GM19239 (cell line): ENCODE measurements at regions not wholly inside any gene's neighbourhood (a gene's known extent, or its start where the extent isn't known, plus 50 kb on each side); places are given as distances from the start of the nearest gene placed in this dataset.

Source experiments
- DNase-seq: peaks from one replicate; pipeline ENCODE4 v3.0.0; 2011; ENCODE audit warnings: low spot score; ENCODE audit not compliant: insufficient read length
- FAIRE-seq: peaks from 2 replicates; lab custom pipeline; 2011; peaks lifted over from hg19 to GRCh38; lab: Jason Lieb, UNC

DNA sequence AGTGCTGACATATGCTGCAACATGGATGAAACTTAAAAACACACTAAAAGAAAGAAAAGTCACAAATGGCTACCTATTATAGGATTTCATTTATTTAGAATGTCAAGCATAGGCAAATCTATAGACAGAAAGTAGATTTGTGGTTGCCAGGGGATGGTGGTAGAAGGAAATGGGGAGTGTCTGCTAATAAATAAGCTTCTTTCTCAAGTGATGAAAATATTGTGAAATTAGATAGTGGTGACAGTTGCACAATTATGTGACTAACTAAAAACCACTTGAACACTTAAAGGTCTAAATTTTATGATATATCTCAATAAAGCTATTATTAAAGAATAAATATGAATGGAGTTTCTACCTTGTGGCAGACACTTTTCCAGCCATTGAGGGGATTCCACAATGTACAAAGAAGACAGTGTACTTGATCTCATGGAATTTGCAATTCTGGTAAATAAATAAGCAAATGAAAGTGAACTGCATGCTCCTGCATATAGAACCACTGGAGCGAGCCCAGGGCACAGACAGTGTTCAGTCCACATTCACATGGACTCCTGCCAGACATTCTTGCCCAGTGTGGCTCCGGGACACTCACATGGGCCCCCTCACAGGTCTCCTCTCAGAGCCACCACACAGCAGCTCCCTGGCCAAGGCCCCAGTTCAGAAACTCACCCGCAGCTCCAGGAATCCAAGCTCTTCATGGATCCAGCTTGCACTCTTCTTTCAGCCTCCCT, 107.1 kb upstream of the ARID2 start:
- no peak for FAIRE-seq

DNA sequence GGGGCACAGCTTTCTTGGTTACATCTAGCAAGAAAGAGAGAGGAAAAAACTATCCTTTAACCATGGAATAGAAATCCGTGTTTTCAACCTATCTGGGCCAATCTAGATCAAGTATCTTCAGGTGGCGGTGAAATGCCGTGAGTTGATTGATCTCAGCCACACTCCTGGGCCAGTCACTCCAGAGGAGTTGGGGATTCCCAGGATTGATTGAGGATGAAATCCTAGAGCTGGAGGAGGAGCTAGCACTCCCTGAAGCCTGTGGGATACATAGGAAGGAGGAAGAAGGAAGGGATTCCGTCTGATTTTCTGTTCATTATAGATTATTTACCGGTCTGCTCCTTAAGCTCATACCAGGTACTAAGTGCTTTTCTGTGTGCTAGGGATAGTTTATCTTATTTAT, 106.3 kb upstream of the ARID2 start:
- FAIRE-seq = no peak

More for the DNA sequence above, 107.1 kb upstream of the ARID2 start:
- no peak for DNase-seq

DNA sequence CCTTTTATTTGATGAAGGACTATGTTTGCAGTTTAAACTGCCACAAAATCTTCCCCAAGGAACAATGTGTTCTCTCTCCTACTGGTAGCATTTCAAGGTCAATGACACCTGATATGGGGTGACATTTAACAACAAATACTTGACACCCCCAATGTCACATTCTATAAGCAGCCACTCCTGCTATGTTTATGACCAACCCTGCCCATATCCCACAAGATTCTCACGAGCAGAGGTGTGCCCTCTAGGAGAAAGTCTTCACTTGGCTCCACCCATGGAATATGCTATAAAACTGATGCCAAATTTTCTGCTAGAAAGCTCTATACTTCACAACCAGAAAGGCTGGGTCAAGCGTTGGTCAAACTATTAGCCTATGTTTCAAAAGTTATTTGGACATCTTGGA, 105.6 kb upstream of the ARID2 start:
- DNase-seq (no peak), FAIRE-seq (no peak)

More for the DNA sequence above, 106.3 kb upstream of the ARID2 start:
- no peak for DNase-seq

DNA sequence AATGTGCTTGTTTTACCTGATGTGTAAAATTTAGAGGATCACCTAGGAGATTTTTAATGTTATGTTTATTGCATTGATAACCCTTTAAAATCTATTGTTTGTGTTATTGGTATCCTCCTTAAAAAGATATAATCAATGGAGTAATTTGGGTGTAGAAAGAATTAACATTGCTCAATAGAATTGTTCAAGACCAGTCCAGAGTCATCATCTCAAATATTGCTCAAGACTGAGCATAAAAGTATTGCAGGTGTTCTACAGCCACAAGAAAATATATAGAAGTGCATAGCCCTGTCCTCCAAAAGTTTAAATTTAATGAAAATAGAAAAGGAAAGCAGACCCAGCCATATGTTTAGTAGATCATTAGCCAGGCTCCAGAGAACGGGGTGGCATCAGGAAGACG, 102.5 kb upstream of the ARID2 start:
- FAIRE-seq (no peak), DNase-seq (no peak)

DNA sequence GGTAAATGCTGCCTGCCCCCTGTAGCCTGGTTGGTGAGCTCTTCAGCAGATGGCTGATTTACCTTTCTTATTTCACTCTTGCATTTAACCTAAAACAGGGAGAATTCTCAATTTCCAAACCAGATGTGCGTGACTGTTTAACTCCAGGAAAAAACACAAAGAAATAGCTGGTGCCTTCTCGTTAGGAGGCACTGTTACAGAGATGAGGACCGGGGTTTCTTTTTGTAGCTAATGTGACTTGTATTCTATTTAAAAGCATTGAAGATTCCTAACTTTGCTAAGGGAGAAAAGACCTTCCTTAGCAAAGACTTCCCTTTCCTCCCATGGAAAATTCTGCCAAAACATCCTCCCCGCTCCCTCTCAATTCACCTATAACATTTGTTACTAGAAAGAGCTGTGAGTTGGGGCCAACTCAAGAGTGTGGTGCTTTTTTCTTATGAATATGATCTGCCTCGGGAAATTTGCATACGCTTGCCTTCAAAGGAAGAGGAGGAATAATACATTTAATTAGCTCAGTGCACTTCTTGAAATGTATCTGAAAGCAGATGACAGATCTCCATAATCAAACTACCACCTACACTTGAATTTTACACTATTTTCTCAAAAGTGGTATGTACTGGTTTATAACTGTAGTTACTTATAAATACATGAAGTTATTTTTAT, 102.0 kb upstream of the ARID2 start:
- no peak for FAIRE-seq
- no peak for DNase-seq

DNA sequence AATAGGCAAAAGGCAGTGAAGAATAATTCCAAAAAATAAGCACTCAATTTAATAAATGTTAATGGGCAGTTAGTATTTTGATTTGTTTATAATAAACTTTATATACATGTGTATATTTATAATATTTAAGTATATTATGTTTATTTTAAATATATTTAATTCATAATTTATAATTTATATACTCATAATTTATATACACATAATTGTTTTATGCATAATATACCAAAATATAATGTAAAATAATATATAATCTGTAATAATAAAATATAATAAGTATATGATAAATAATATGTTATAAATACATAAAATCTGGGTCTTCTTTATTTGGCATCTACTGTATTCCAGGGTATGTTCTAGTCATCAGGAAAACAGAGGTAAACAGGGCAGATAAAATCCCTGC, 100.2 kb upstream of the ARID2 start:
- DNase-seq (no peak), FAIRE-seq (no peak)

DNA sequence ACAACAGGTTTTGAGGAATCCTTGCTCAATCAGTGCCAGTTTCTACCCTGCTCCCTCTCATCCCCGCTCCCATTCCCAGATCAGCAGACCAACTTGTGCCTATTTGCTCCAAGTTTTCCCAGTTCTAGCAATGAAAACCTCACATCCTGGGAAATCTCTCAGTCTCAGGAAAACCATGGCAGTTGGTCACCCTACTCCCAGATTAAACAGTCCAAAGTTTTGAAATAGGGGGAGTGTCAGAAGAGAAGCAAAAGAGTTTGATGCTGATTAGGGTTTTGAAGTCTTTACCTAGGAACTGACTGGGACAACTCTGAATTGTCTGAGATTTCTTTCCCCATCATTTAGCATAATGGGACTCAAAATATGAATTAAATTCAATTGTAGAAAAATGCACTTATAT, 95.8 kb upstream of the ARID2 start:
- FAIRE-seq = no peak

DNA sequence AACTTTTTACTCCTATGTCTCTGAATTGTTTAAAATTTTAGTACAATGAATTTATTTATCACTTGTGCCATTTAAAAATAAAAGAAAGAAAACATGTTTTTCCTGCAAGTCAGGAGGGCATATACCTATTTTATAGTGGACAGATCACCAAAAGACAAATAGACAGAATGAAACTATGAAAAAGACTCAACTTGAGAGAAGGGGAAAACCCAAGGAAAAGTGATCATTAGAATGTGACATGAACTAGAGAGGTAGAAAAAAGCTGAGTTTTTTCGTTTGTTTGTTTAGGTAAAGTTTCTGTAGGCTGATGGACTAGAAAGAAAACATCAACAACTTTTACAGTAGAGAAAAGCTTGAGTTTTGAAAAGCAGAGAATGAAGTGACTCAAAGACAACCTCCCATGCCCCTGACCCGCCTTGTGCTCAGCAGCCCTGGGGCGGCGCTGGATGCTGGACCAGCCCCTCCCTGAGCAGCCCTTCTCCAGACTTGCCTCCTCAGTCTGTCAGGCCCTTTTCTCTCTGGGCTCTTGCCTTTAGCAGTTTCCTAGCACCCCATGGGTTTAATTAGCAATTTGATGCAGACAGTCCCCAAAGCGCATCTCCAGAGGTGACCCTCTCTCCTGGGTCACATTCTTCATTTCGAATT, 95.1 kb upstream of the ARID2 start:
- no peak for DNase-seq
- FAIRE-seq = peak; percentile 62

More for the DNA sequence above, 95.8 kb upstream of the ARID2 start:
- no peak for DNase-seq

DNA sequence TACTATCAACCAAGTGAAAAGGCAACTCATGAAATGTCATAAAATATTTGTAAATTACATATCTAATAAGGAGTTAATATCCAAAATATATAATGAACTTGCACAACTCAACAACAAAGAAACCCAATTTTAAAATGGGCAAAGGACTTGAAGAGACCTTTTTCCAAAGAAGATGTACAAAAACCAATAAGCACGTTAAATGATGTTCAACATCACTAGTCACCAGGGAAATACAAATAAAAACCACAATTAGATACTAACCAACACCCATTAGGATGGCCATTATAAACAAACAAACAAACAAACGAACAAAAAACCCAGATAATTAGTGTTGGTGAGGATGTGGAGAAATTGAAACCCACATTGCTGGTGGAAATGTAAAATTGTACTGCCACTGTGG, 92.3 kb upstream of the ARID2 start:
- DNase-seq (no peak), FAIRE-seq (no peak)

DNA sequence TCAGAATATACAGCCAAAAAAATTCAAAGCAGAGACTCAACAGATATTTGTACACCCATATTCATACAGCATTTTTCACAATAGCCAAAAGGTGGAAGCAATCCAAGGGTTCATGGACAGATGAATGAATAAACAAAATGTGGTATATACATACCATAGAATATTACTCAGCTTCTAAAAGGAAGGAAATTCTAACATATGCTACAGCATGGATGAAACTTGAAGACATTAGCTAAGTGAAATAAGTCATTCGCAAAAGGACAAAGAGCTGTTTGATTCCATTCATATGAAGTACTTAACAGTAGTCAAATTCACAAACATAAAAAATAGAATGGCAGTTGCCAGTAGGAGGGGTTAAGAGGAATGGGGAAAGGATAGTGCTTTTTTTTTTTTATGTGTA, 91.8 kb upstream of the ARID2 start:
- FAIRE-seq = no peak
- DNase-seq = no peak

DNA sequence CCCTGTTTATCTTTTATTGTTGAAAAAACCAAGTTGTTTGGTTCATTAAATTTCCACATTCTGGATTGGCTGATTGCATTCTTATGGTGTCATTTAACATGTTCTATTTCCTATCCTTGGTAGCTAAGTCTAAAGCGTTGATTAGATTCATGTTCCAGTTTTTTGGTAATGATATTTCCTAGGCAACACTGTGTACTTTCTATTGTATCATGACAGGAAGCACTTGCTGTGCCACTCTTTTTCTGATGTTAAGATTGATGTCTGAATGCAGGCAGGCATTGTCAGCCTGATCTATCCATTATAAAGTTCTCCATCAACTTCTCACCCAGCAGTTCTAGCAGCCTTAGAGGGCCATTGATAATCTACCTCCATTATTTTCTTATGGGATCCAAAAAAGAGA, 91.1 kb upstream of the ARID2 start:
- DNase-seq (no peak), FAIRE-seq (no peak)

DNA sequence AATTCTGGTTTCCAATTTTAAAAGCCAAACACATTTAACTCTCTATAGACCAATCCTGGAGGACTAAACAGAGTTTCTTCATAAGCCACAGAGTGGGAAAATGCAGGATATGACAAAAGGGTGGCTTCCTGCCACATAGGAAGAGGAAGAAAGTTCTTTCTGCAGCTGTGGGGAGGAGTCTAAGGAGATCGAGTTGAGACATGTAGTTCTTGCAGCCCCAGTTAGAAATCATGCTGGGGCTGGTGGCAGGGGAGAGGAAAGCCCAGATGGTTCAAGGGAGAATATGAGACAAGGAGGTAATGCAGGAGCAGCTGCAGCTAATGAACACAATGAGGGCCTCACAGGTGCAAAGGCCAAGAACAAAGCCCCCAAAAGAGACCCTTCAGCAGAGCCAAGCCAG, 85.0 kb upstream of the ARID2 start:
- DNase-seq = no peak
- peak; percentile 11 for FAIRE-seq

DNA sequence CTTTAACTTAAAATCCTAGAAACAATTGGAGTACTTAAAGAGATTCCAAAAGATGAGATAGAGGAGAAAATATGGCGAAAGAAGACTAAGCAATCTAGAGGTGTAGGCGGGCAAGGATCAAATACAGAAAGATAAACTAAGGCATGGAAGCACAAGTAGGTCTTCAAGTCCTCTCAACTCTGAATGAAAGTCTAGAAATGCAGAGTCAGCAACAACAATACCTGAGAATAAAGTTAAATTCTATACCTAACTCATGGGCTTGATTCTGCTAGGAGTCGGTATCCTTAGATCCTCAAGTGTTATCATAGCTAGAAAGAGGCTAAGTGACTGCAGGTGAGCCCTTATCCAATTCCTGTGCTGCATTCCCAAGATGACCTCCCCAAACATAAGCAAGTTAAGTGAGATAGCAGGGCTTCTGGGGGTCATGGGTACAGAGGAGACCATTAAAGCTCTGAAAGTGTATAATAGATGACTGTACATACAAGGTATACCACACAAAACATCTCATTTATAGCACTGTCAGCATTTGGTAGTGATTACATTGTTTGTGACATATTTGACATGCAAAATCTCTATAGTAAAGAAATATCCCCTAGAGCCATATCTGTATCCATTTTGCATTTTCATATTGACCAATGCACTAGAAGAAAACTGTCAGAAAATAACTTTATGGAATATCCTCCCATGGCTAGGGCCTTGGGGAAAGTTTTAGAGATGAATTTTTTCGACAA, 82.5 kb upstream of the ARID2 start:
- DNase-seq (no peak), FAIRE-seq (no peak)

DNA sequence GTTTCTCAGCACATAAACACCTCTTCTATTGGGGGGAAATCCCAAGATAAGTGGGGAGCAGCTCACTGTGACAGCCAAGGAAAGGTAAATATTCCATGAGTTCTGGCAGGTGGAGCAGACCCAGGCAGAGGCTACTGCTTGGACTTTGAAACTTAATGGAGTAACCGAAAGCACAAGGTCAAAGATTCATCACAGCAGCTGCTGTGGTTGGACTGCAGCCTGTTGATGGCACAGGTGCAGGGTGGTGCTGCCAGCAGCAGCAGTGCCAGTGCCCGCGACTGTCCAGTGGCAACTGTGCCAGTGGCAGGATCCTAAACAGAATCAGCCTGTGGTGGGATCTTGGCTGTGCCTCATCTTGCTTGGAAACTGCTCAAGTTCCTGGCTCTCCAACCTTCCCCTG, 81.4 kb upstream of the ARID2 start:
- DNase-seq (no peak), FAIRE-seq (no peak)

DNA sequence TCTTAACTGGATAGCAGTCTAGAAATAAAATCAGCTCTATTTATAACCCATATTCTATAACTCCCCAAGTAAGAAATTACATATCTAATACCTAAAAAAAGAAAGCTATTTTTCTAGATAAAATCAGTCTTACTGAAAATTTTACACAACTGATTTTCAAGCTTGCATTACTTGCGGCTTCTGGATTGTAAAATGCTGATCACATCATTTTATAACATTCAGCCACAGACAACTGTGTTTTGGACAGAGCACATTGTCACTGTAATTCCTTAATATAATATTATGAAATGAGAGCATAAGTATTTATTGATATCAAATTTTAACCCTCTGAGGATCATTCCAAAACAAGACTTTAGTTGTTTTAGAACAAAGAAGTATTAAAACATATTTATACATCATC, 78.5 kb upstream of the ARID2 start:
- FAIRE-seq (no peak), DNase-seq (no peak)

DNA sequence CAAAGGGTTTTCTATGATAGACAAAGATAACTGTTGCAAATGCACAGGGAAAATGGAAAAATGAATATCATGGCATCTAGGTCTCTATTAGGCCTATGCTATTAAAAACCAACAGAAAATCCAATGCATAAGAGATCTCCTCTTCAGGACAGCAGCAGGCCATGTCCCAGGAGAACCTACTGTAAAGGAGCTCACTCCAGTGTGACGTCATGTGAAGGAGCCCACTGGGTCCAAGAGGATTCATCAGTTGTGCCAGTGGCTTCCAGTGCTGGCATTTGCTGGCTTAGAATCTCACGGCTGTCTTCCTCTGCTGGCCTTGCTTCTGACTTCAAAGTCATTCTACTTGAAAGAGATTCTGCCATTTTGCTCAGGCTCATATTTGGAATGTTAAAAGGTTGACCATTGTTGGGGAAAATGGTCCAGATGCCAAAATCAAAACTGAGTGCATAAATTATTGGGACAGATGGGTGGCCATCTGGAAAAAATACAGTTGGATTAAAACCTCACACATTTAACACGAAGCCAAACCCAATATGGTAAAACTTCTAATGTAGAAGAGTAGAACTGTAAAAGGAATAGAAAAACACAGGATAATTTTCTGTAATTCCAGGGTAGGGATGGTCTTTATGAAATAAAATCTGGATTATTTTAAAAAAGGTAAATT, 75.4 kb upstream of the ARID2 start:
- no peak for FAIRE-seq
- no peak for DNase-seq

DNA sequence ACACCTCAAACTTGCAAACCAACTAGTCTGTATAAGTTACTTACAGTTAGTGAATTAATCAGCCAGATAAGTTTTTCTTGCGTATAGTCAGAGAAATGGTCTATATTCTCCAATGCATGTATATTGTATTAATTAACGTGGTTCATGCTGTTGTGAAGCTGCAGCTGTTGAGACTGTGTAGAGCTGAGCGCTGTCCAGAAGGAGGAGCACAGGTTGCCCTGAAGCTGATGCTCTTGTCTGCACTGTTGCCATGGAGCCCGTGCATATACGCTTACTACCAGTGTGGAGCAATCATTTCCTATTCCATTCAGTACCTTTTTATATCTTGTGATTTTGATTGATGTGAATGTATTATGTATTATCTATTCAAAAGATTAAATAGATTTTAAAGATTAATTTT, 74.3 kb upstream of the ARID2 start:
- no peak for DNase-seq
- FAIRE-seq = no peak

DNA sequence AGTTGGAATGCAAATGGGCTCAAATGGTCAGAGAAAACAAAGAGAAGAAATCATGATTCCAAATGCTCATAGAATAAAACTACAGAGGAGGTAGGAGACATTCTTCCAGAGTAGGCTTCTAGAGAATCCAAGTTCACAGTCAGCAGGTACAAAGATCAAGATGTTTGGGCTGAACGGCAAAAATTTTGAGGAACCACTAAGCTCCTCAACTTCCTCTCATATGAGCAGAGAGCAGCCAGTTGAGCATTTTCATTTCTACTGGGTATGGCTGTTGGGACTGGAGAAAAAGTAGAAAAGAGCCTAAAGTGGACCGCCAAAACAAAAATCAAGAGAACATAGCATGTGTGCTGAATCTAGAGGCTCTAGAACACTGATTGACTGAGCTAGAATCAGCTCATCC, 73.8 kb upstream of the ARID2 start:
- FAIRE-seq (no peak), DNase-seq (no peak)

DNA sequence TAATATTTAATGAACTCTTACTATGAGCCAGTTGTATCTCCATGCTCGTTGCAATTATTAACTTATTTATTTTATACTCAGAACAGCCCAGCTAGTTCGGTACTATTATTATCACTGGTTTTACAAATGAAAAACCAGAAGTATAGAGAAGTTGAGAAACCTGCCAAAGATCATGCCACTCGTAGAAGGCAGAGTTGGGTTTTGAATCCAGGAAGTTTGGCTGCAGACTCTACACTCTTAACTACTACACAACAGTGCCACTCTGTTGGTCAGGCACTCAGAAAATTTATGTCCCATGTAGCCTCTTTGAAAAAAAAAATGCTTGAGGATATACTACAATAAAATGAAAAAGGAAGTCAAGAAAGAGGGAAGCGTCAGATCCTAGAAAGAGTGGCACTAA, 71.5 kb upstream of the ARID2 start:
- no peak for DNase-seq

DNA sequence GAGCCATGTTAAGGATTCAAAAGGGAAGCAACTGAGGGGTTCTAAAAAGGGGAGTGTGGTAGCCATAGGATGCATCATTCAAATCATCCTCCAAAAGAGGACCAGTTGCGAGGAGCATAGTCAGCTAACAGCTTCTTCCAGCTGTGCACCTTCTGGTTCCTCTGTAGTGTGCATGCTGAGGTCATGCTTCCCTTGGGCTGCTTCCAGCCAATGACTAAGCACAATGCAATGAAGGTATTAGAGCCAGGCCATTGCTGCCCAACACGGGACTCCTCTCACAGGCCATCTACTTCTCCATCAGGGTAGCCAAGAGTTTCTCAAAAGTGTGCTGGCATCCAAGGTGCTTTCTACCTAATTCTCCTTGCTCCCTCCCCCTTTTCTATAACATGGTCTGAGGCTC, 69.2 kb upstream of the ARID2 start:
- DNase-seq = no peak
- FAIRE-seq = no peak

More for the DNA sequence above, 71.5 kb upstream of the ARID2 start:
- FAIRE-seq = no peak
